ENCODE measurements at regions not wholly inside any gene's neighbourhood (a gene's known extent, or its start where the extent isn't known, plus 50 kb on each side); places are given as distances from the start of the nearest gene placed in this dataset.

DNA sequence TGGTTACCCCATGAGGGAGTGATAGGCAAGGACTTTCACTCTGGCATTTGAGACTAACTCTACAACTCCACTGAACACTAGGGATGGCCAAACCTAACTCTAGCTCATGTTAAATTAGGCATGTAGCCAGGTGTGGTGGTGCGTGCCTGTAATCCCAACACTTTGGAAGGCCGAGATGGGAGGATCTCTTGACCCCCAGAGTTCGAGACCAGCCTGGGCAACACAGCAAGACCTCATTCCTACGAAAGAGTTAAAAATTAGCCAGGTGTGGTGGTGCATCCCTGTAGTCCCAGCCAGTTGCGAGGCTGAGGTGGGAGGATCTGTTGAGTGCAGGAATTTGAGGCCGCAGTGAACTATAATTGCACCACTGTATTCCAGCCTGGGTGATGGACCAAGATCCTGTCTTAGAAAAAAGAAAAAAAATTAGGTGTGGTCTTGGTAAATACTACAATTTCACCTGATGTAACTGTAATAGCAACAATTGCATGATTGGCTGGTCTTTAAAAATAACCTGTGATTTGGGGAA is 81.2 kb upstream of the ARHGAP29 start:
- no peak for TF ChIP-seq POLR2AphosphoS5 (IDR thresholded peaks at IDR 0.05)
- TF ChIP-seq, protein P1, sequence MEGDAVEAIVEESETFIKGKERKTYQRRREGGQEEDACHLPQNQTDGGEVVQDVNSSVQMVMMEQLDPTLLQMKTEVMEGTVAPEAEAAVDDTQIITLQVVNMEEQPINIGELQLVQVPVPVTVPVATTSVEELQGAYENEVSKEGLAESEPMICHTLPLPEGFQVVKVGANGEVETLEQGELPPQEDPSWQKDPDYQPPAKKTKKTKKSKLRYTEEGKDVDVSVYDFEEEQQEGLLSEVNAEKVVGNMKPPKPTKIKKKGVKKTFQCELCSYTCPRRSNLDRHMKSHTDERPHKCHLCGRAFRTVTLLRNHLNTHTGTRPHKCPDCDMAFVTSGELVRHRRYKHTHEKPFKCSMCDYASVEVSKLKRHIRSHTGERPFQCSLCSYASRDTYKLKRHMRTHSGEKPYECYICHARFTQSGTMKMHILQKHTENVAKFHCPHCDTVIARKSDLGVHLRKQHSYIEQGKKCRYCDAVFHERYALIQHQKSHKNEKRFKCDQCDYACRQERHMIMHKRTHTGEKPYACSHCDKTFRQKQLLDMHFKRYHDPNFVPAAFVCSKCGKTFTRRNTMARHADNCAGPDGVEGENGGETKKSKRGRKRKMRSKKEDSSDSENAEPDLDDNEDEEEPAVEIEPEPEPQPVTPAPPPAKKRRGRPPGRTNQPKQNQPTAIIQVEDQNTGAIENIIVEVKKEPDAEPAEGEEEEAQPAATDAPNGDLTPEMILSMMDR (IDR thresholded peaks at IDR 0.05 in 8 of 11, conservative IDR thresholded peaks at IDR 0.05 in 3 of 11): no peak
- TF ChIP-seq POLR2A (IDR thresholded peaks at IDR 0.05): no peak
